Mesenchymal stem cell (in vitro differentiated cells and primary cell): ENCODE measurements at regions not wholly inside any gene's neighbourhood (a gene's known extent, or its start where the extent isn't known, plus 50 kb on each side); places are given as distances from the start of the nearest gene placed in this dataset.

Experiments used
- DNase-seq: peaks from one replicate; pipeline ENCODE4 v3.0.0-alpha.2; 2013
- H2AFZ ChIP-seq: one replicate; pipeline ENCODE4 v1.6.1; 2013; ENCODE audit warnings: low read depth, mild to moderate bottlenecking, control low read depth, inconsistent platforms, low read length, moderate library complexity
- H2AK5ac ChIP-seq: 2 replicates; pipeline ENCODE4 v1.6.1; 2013; ENCODE audit warnings: low read length, moderate library complexity, mild to moderate bottlenecking, inconsistent platforms; ENCODE audit not compliant: severe bottlenecking
- H2BK120ac ChIP-seq: one replicate; pipeline ENCODE4 v1.6.1; 2013; ENCODE audit warnings: low read depth, mild to moderate bottlenecking, inconsistent platforms, low read length, moderate library complexity
- H2BK12ac ChIP-seq, 2 experiments: one replicate each; pipeline ENCODE4 v1.6.1; 2013; ENCODE audit warnings: inconsistent platforms in 2 of 2, low read length in 2 of 2, mild to moderate bottlenecking in 2 of 2, moderate library complexity in 2 of 2, control low read depth in 1 of 2
- H2BK15ac ChIP-seq: one replicate; pipeline ENCODE4 v1.6.1; 2013; ENCODE audit warnings: mild to moderate bottlenecking, low read depth, inconsistent platforms; ENCODE audit not compliant: poor library complexity, severe bottlenecking
- H2BK5ac ChIP-seq: 2 replicates; pipeline ENCODE4 v1.6.1; 2013; ENCODE audit warnings: low read depth, mild to moderate bottlenecking, low read length, control low read depth, inconsistent platforms; ENCODE audit not compliant: poor library complexity, severe bottlenecking
- H3K14ac ChIP-seq, 2 experiments: one replicate each; pipeline ENCODE4 v1.6.1; 2013; ENCODE audit warnings: inconsistent platforms in 2 of 2, low read length in 2 of 2, control low read depth in 1 of 2, mild to moderate bottlenecking in 1 of 2, moderate library complexity in 1 of 2
- H3K18ac ChIP-seq, 2 experiments: one replicate each; pipeline ENCODE4 v1.6.1; 2013; ENCODE audit warnings: inconsistent platforms in 2 of 2, low read length in 2 of 2, control low read depth in 1 of 2, low read depth in 1 of 2, mild to moderate bottlenecking in 1 of 2
- H3K23ac ChIP-seq, 2 experiments: one replicate each; pipeline ENCODE4 v1.6.1; 2013; ENCODE audit warnings: inconsistent platforms in 2 of 2, low read length in 2 of 2, mild to moderate bottlenecking in 2 of 2, moderate library complexity in 2 of 2, control low read depth in 1 of 2
- H3K27ac ChIP-seq: 2 replicates; pipeline ENCODE4 v1.5.1; 2013; ENCODE audit warnings: mild to moderate bottlenecking, moderate library complexity, low read length, control low read depth, inconsistent platforms; ENCODE audit not compliant: poor library complexity, severe bottlenecking
- H3K27me3 ChIP-seq, 2 experiments: 2 replicates each; pipeline versions ENCODE4 v1.6.1 to v1.7.0; 2013; ENCODE audit warnings: low read length in 2 of 2, mild to moderate bottlenecking in 2 of 2, moderate library complexity in 2 of 2, control low read depth in 1 of 2, inconsistent platforms in 1 of 2; ENCODE audit not compliant: control insufficient read depth in 1 of 2, insufficient read depth in 1 of 2
- H3K36me3 ChIP-seq, 2 experiments: 2 replicates each; pipeline versions ENCODE4 v1.6.1 to v1.7.0; 2013; ENCODE audit warnings: low read length in 2 of 2, control low read depth in 1 of 2, inconsistent platforms in 1 of 2, low read depth in 1 of 2, mild to moderate bottlenecking in 1 of 2; ENCODE audit not compliant: insufficient read depth in 2 of 2, control insufficient read depth in 1 of 2
- H3K4ac ChIP-seq, 2 experiments: one replicate each; pipeline ENCODE4 v1.6.1; 2013; ENCODE audit warnings: inconsistent platforms in 2 of 2, low read length in 2 of 2, mild to moderate bottlenecking in 2 of 2, moderate library complexity in 2 of 2, control low read depth in 1 of 2, low read depth in 1 of 2
- H3K4me1 ChIP-seq: 2 replicates; pipeline ENCODE4 v1.6.1; 2013; ENCODE audit warnings: low read depth, low read length, control low read depth; ENCODE audit not compliant: control insufficient read depth, insufficient read depth
- H3K4me2 ChIP-seq: 2 replicates; pipeline ENCODE4 v1.6.1; 2013; ENCODE audit warnings: low read length, mild to moderate bottlenecking, inconsistent platforms; ENCODE audit not compliant: poor library complexity, severe bottlenecking
- H3K4me3 ChIP-seq, 2 experiments: 2 replicates each; pipeline versions ENCODE4 v1.5.1 to v1.7.0; 2013; ENCODE audit warnings: low read length in 2 of 2, mild to moderate bottlenecking in 2 of 2, control low read depth in 1 of 2, low read depth in 1 of 2; ENCODE audit not compliant: insufficient read depth in 1 of 2
- H3K79me1 ChIP-seq: replicated peaks from 2 replicates; pipeline ENCODE4 v1.6.1; 2013; ENCODE audit warnings: mild to moderate bottlenecking, control low read depth, low read length, inconsistent platforms; ENCODE audit not compliant: poor library complexity, severe bottlenecking
- H3K9ac ChIP-seq: 2 replicates; pipeline ENCODE4 v1.7.0; 2013; ENCODE audit warnings: mild to moderate bottlenecking, low read length, moderate library complexity
- H3K9me3 ChIP-seq: 2 replicates; pipeline ENCODE4 v1.7.0; 2013; ENCODE audit warnings: mild to moderate bottlenecking, low read length; ENCODE audit not compliant: control insufficient read depth
- H4K8ac ChIP-seq: one replicate; pipeline ENCODE4 v1.6.1; 2013; ENCODE audit warnings: inconsistent platforms, mild to moderate bottlenecking, low read length, moderate library complexity
- H4K91ac ChIP-seq: one replicate; pipeline ENCODE4 v1.6.1; 2013; ENCODE audit warnings: mild to moderate bottlenecking, low read length, inconsistent platforms
- WGBS: methylation state at CpG from one replicate; pipeline ENCODE4 v1.1.7; 2013; ENCODE audit warnings: mixed read lengths; 5-methylcytosine and 5-hydroxymethylcytosine counted together

GRCh38 chr18:68355637-68356036 is 359.3 kb downstream of the TMX3 start:
- H2BK12ac ChIP-seq = no peak overlapping the region
- no peak overlapping the region for H3K18ac ChIP-seq
- H3K4me3 ChIP-seq = no peak overlapping the region
- H3K9me3 ChIP-seq = peaks cover 21% of the 10 kb centered on the region
- H3K9ac ChIP-seq = no peak overlapping the region
- H2AFZ ChIP-seq = no peak overlapping the region
- H2BK5ac ChIP-seq = no peak overlapping the region
- no peak overlapping the region for H3K27ac ChIP-seq
- no peak overlapping the region for H3K23ac ChIP-seq
- 66% methylated on average over 3 of the region's 3 CpGs for WGBS
- no peak overlapping the region for H4K8ac ChIP-seq
- H3K4me2 ChIP-seq = no peak overlapping the region
- no peak overlapping the region for H4K91ac ChIP-seq
- no peak overlapping the region for H3K14ac ChIP-seq
- no peak for DNase-seq
- H3K36me3 ChIP-seq = no peaks in the 10 kb centered on the region
- no peaks in the 10 kb centered on the region for H3K4me1 ChIP-seq
- H3K4ac ChIP-seq = no peak overlapping the region
- H3K79me1 ChIP-seq = no peaks in the 10 kb centered on the region
- no peaks in the 10 kb centered on the region for H3K27me3 ChIP-seq
- H2BK120ac ChIP-seq = no peak overlapping the region
- no peak overlapping the region for H2BK15ac ChIP-seq
- H2AK5ac ChIP-seq = no peak overlapping the region

DNA sequence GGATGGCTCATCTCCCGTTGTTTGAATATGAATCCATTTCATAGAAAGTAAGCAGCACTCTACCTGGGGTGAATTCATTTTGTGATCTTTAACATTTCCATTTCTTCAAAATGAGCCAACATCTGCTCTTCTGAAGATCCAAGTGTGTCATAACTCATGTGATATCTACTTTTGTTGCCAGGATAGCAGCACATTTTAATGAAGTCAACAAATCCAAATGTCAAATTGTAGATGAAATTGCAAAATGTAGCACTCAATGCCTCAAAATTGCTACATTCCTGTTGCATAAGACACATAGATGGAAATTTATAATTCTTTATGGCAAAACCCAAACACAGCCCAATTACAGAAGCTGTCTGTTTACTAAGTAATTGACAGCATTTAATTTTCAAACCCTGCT is 360.7 kb downstream of the TMX3 start:
- H2BK15ac ChIP-seq = no peak overlapping the region
- no peak overlapping the region for H4K91ac ChIP-seq
- no peaks in the 10 kb centered on the region for H3K4me1 ChIP-seq
- no peak overlapping the region for H2BK12ac ChIP-seq
- no peak overlapping the region for H3K4me3 ChIP-seq
- DNase-seq = no peak
- no peak overlapping the region for H2AK5ac ChIP-seq
- H4K8ac ChIP-seq = no peak overlapping the region
- H3K9ac ChIP-seq = no peak overlapping the region
- H3K27ac ChIP-seq = no peak overlapping the region
- no peak overlapping the region for H2AFZ ChIP-seq
- no peaks in the 10 kb centered on the region for H3K36me3 ChIP-seq
- H2BK5ac ChIP-seq = no peak overlapping the region
- no peaks in the 10 kb centered on the region for H3K79me1 ChIP-seq
- no peak overlapping the region for H3K18ac ChIP-seq
- H3K23ac ChIP-seq = no peak overlapping the region
- no peaks in the 10 kb centered on the region for H3K27me3 ChIP-seq
- H3K14ac ChIP-seq = no peak overlapping the region
- 100% methylated on average over 1 of the region's 1 CpG for WGBS
- no peak overlapping the region for H2BK120ac ChIP-seq
- peaks cover 21% of the 10 kb centered on the region for H3K9me3 ChIP-seq
- no peak overlapping the region for H3K4ac ChIP-seq
- H3K4me2 ChIP-seq = no peak overlapping the region

- Histone ChIP-seq H2AK5ac (no peak overlapping the region), H3K9me3 (no peaks in the 10 kb centered on the region), H2BK5ac (no peak overlapping the region), H2BK15ac (no peak overlapping the region), H2BK120ac (no peak overlapping the region), H3K23ac (no peak overlapping the region), H4K8ac (no peak overlapping the region), H3K4me1 (no peaks in the 10 kb centered on the region), H3K18ac (no peak overlapping the region), H2BK12ac (no peak overlapping the region), H3K27me3 (no peaks in the 10 kb centered on the region), H3K14ac (no peak overlapping the region), H3K27ac (no peak overlapping the region), H4K91ac (no peak overlapping the region), H3K79me1 (no peaks in the 10 kb centered on the region), H3K9ac (no peak overlapping the region), H3K4me3 (no peak overlapping the region), H3K4ac (no peak overlapping the region), H3K4me2 (no peak overlapping the region), H3K36me3 (no peaks in the 10 kb centered on the region), H2AFZ (no peak overlapping the region)
- 83% methylated on average over 1 of the region's 2 CpGs for WGBS
- DNase-seq = no peak
These were observed 372.8 kb downstream of the TMX3 start for GRCh38 chr18:68342039-68342659.

- Histone ChIP-seq H2BK15ac (no peak overlapping the region), H3K4me1 (no peaks in the 10 kb centered on the region), H3K14ac (no peak overlapping the region), H3K18ac (no peak overlapping the region), H3K27me3 (no peaks in the 10 kb centered on the region), H3K36me3 (no peaks in the 10 kb centered on the region), H2AFZ (no peak overlapping the region), H4K91ac (no peak overlapping the region), H3K23ac (no peak overlapping the region), H2BK120ac (no peak overlapping the region), H3K4me3 (no peak overlapping the region), H2AK5ac (no peak overlapping the region), H2BK5ac (no peak overlapping the region), H3K4ac (no peak overlapping the region), H2BK12ac (no peak overlapping the region), H4K8ac (no peak overlapping the region), H3K9me3 (no peaks in the 10 kb centered on the region), H3K79me1 (no peaks in the 10 kb centered on the region), H3K9ac (no peak overlapping the region), H3K27ac (no peak overlapping the region), H3K4me2 (no peak overlapping the region)
- DNase-seq = no peak
- WGBS = no CpG with 5 or more reads among the region's 1 CpG
These were observed 374.3 kb downstream of the TMX3 start for GRCh38 chr18:68340606-68341005.
